ENCODE measurements at regions not wholly inside any gene's neighbourhood (a gene's known extent, or its start where the extent isn't known, plus 50 kb on each side); places are given as distances from the start of the nearest gene placed in this dataset.

GRCh38 chr2:198324071-198324470, 519.7 kb downstream of the PLCL1 start:
- no peak for TF ChIP-seq CTCF (IDR thresholded peaks at IDR 0.05)
- no peak for TF ChIP-seq SMC3 (IDR thresholded peaks at IDR 0.05; ENCODE audit: low read depth, low read length)
- TF ChIP-seq POLR2AphosphoS5 (IDR thresholded peaks at IDR 0.05; ENCODE audit: low read depth, low read length), result no peak
- TF ChIP-seq TAF1 (IDR thresholded peaks at IDR 0.05; ENCODE audit: borderline replicate concordance, low read depth, low read length), result no peak
- TF ChIP-seq NFIC (IDR thresholded peaks at IDR 0.05; ENCODE audit: borderline replicate concordance), result no peak
- no peak for TF ChIP-seq FOSL2 (IDR thresholded peaks at IDR 0.05; ENCODE audit: borderline replicate concordance, low read depth)
- TF ChIP-seq NRF1 (IDR thresholded peaks at IDR 0.05; ENCODE audit: low read depth, low read length), result no peak
- TF ChIP-seq USF2 (IDR thresholded peaks at IDR 0.05; ENCODE audit: borderline replicate concordance, low read depth, low read length), result no peak
- no peak for TF ChIP-seq EP300 (IDR thresholded peaks at IDR 0.05; ENCODE audit: borderline replicate concordance in 1 of 2, low read depth in 1 of 2, low read length in 1 of 2)
- TF ChIP-seq RAD21 (IDR thresholded peaks at IDR 0.05; ENCODE audit: low read length), result no peak
